DMS114 treated with DMSO at 0.1 percent for 48 hours (cell line): ENCODE measurements at regions not wholly inside any gene's neighbourhood (a gene's known extent, or its start where the extent isn't known, plus 50 kb on each side); places are given as distances from the start of the nearest gene placed in this dataset.

Experiments used
- DNase-seq: peaks from one replicate; lab custom pipeline; 2025; ENCODE audit not compliant: unreplicated experiment; lab: John Stamatoyannopoulos, UW

- no peak for DNase-seq
Measured at GRCh38 chr14:101473795-101474562, 87.3 kb upstream of the DIO3 start.

- DNase-seq: no peak
Measured at GRCh38 chr14:101474563-101475455, 86.5 kb upstream of the DIO3 start.

- DNase-seq: no peak
Measured at GRCh38 chr14:101475456-101476257, 85.6 kb upstream of the DIO3 start.

- DNase-seq: no peak
Measured at GRCh38 chr14:101476258-101476915, 84.9 kb upstream of the DIO3 start.

- DNase-seq: no peak
Measured at GRCh38 chr14:101476916-101477553, 84.3 kb upstream of the DIO3 start.

GRCh38 chr14:101477648-101478047, 83.6 kb upstream of the DIO3 start:
- no peak for DNase-seq

- no peak for DNase-seq
Measured at GRCh38 chr14:101478096-101478495, 83.2 kb upstream of the DIO3 start.

- DNase-seq: no peak
Measured at GRCh38 chr14:101478796-101479410, 82.4 kb upstream of the DIO3 start.

GRCh38 chr14:101480022-101480746, 81.1 kb upstream of the DIO3 start:
- DNase-seq: no peak

- no peak for DNase-seq
Measured at GRCh38 chr14:101480747-101481530, 80.4 kb upstream of the DIO3 start.

- no peak for DNase-seq
Measured at GRCh38 chr14:101481557-101481956, 79.7 kb upstream of the DIO3 start.

GRCh38 chr14:101482066-101482465, 79.2 kb upstream of the DIO3 start:
- DNase-seq: no peak

GRCh38 chr14:101483829-101484228, 77.5 kb upstream of the DIO3 start:
- no peak for DNase-seq

GRCh38 chr14:101489092-101489760, 72.1 kb upstream of the DIO3 start:
- no peak for DNase-seq

GRCh38 chr14:101490771-101491170, 70.5 kb upstream of the DIO3 start:
- no peak for DNase-seq

- DNase-seq: no peak
Measured at GRCh38 chr14:101491841-101492240, 69.5 kb upstream of the DIO3 start.

- DNase-seq: no peak
Measured at GRCh38 chr14:101492716-101493115, 68.6 kb upstream of the DIO3 start.

GRCh38 chr14:101494826-101495225, 66.5 kb upstream of the DIO3 start:
- DNase-seq: no peak
